HFFc6 (cell line): ENCODE measurements at regions not wholly inside any gene's neighbourhood (a gene's known extent, or its start where the extent isn't known, plus 50 kb on each side); places are given as distances from the start of the nearest gene placed in this dataset.
A peak's percentile ranks its signal among the peaks of the same experiment; 100 is the strongest.
"Not testable (repeated sequence)": the region's sequence is repeated elsewhere in the genome, so short reads cannot be mapped to it uniquely, and the experiment has no call there.

Source experiments
- DNase-seq: peaks from one replicate; pipeline ENCODE4 v3.0.0-alpha.2; 2018
- H3K27ac Mint-ChIP-seq: 2 replicates; pipeline ENCODE4 v1.8.0; 2020; ENCODE audit warnings: mild to moderate bottlenecking, mixed read lengths
- H3K27me3 Mint-ChIP-seq: 2 replicates; pipeline ENCODE4 v1.8.0; 2021; ENCODE audit warnings: mild to moderate bottlenecking, moderate library complexity, mixed read lengths; ENCODE audit not compliant: insufficient read depth
- H3K36me3 Mint-ChIP-seq: 2 replicates; pipeline ENCODE4 v1.8.0; 2021; ENCODE audit warnings: low read depth, mixed read lengths
- H3K4me1 Mint-ChIP-seq: 2 replicates; pipeline ENCODE4 v1.8.0; 2020; ENCODE audit warnings: low read depth, mixed read lengths
- H3K4me3 Mint-ChIP-seq: 2 replicates; pipeline ENCODE4 v1.8.0; 2020; ENCODE audit warnings: mild to moderate bottlenecking, moderate library complexity, mixed read lengths
- H3K9me3 Mint-ChIP-seq: 2 replicates; pipeline ENCODE4 v1.8.0; 2020; ENCODE audit warnings: mild to moderate bottlenecking, mixed read lengths
- CTCF ChIP-seq: fragments of 200-600 bp; sonication (generic); IDR thresholded peaks from 2 replicates; pipeline ENCODE4 v1.5.0; 2021; ENCODE audit warnings: antibody characterized with exemption, mild to moderate bottlenecking

GRCh38 chr5:82952326-82952725 lies 124.9 kb downstream of the TMEM167A start:
- Mint-ChIP-seq H3K9me3 (peaks cover 13% of the 10 kb centered on the region), H3K36me3 (no peaks in the 10 kb centered on the region), H3K4me3 (no peak overlapping the region), H3K4me1 (no peaks in the 10 kb centered on the region), H3K27me3 (peaks cover 2% of the 10 kb centered on the region), H3K27ac (no peak overlapping the region)
- DNase-seq: no peak
- TF ChIP-seq CTCF: no peak

GRCh38 chr5:82944267-82944666 lies 132.9 kb downstream of the TMEM167A start:
- H3K27ac Mint-ChIP-seq, H3K27me3 Mint-ChIP-seq, H3K4me3 Mint-ChIP-seq, DNase-seq, H3K4me1 Mint-ChIP-seq, H3K36me3 Mint-ChIP-seq: not testable (repeated sequence)
- H3K9me3 Mint-ChIP-seq: peaks cover 13% of the 10 kb centered on the region

GRCh38 chr5:82942083-82942881 lies 134.9 kb downstream of the TMEM167A start:
- H3K36me3 Mint-ChIP-seq: no peaks in the 10 kb centered on the region
- DNase-seq: no peak
- no peak overlapping the region for H3K27ac Mint-ChIP-seq
- peaks cover 2% of the 10 kb centered on the region for H3K27me3 Mint-ChIP-seq
- no peaks in the 10 kb centered on the region for H3K9me3 Mint-ChIP-seq
- TF ChIP-seq CTCF: no peak
- no peaks in the 10 kb centered on the region for H3K4me1 Mint-ChIP-seq
- H3K4me3 Mint-ChIP-seq: no peak overlapping the region

GRCh38 chr5:82938901-82939725 lies 138.1 kb downstream of the TMEM167A start:
- Mint-ChIP-seq H3K4me3 (no peak overlapping the region), H3K36me3 (no peaks in the 10 kb centered on the region), H3K27me3 (peaks cover 2% of the 10 kb centered on the region), H3K4me1 (no peaks in the 10 kb centered on the region), H3K27ac (no peak overlapping the region), H3K9me3 (no peaks in the 10 kb centered on the region)
- DNase-seq: no peak
- TF ChIP-seq CTCF: no peak

- H3K9me3 Mint-ChIP-seq, H3K4me1 Mint-ChIP-seq, H3K27me3 Mint-ChIP-seq, H3K36me3 Mint-ChIP-seq, H3K4me3 Mint-ChIP-seq, H3K27ac Mint-ChIP-seq, DNase-seq: not testable (repeated sequence)
Measured at GRCh38 chr5:82932473-82933220, 144.5 kb downstream of the TMEM167A start.

- Mint-ChIP-seq H3K27ac (no peak overlapping the region), H3K27me3 (no peaks in the 10 kb centered on the region; the same call in none of the 2 replicates), H3K4me1 (peaks cover 5% of the 10 kb centered on the region; the same call in 1 of the 2 replicates), H3K9me3 (peaks cover 4% of the 10 kb centered on the region; the same call in 1 of the 2 replicates), H3K36me3 (no peaks in the 10 kb centered on the region), H3K4me3 (0 out of 2 replicates have a peak overlapping the region, but pooled peaks have one; percentile 10)
- no peak for DNase-seq
- TF ChIP-seq CTCF: no peak
Measured at GRCh38 chr5:82931110-82931509, 146.1 kb downstream of the TMEM167A start.
